GM19240 (cell line): ENCODE measurements at regions not wholly inside any gene's neighbourhood (a gene's known extent, or its start where the extent isn't known, plus 50 kb on each side); places are given as distances from the start of the nearest gene placed in this dataset.

ENCODE experiments used
- DNase-seq: peaks from one replicate; pipeline ENCODE4 v3.0.0; 2011; ENCODE audit warnings: low spot score; ENCODE audit not compliant: insufficient read length

DNA sequence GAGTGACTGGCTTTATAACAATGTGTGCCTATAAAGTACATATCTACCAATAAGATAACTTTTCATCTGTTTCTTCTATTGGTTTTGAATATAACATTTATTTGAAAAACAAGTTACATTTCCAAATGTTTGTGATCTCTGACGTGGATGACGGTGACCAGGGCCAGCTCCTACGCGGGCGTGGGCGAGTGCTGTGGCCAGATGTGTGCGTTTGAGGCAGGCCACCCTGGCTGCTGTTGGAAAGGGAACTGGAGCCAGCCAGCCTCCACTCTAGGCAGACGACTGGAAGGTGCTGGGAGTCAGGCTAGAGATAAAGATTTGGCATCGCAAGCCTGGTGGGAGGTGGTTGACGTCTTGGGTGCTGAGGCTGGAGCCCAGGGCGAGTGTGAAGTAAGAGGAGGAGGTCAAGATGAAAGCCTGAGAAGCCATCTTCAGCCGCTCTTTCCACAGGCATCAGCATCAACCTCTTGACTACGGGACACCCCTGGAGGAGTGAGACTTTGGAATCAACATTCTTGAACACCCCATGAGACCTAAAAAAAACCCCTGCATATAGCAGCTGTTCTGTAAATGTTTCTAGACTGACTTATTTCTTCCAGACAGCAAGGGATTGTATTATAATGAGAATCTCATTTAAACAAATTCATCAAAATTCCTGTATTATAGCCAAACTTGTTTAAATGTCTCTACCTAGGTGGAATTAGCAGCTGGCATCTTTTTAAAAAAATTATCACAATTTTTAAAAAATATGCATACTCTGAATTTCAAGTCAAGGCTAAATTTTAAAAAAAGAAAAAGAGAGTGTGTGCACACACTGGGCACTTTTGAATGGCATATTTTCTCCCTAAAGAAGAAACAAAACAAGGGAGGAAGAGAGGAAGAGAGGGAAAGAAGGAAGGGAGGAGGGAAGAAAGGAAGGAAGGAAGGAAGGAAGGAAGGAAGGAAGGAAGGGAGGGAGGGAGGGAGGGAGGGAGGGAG lies 112.5 kb upstream of the SLC44A3 start:
- no peak for DNase-seq

DNA sequence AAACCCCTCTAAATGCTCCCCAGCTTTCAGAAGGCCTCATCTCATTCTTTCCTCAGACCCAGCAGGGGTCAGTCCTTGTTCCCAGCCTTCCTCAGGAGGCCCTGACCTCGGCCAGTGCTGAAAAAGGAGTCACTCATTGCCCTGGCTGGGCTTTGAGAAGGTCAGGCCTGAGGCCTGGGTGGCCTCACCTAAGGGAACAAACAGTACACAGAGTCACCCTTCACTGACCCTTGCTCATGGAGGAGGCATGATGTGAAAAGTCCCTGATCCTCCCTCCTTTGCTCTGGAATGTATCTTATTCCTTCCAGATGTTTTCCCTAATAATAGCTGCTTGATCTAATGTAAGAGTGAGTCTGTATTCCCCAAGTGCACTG lies 117.7 kb upstream of the SLC44A3 start:
- DNase-seq = no peak

GRCh38 chr1:94701796-94702441 lies 118.2 kb upstream of the SLC44A3 start:
- no peak for DNase-seq

DNA sequence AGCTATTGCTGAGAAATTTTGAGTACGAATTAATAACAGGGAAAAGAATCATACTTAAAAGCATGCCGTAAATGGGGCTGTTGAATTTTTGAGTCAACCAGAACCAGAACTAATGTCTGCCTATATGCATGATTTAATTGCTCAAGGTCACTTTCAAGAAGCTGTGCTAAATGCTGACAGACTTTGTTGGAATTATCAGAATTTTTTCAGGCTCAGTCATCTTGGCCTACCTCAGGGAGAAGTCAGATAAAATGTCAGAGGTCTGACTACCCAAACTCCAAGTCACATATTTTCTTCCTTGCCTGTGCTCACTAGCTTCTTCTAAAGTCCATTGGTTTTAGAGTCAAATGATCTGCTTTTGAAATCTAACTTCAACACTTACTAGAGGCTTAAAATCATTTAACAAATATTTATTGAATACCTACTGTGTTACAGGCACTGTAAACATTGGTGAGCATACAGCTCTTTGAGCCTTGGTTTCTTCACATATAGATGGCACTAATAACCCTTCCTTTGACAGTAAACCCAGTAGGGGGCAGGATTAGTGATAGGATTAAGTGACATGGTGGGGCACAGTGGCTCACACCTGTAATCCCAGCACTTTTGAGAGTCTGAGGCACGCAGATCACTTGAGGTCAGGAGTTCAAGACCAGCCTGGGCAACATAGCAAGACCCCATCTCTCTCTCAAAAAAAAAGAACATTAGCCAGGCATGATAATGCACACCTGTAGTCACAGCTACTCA lies 121.2 kb upstream of the SLC44A3 start:
- DNase-seq = no peak

GRCh38 chr1:94698356-94698755 lies 121.8 kb upstream of the SLC44A3 start:
- no peak for DNase-seq

- DNase-seq = no peak
Measured at GRCh38 chr1:94697839-94698238, 122.3 kb upstream of the SLC44A3 start.

- no peak for DNase-seq
Measured at GRCh38 chr1:94694226-94694915, 125.8 kb upstream of the SLC44A3 start.

DNA sequence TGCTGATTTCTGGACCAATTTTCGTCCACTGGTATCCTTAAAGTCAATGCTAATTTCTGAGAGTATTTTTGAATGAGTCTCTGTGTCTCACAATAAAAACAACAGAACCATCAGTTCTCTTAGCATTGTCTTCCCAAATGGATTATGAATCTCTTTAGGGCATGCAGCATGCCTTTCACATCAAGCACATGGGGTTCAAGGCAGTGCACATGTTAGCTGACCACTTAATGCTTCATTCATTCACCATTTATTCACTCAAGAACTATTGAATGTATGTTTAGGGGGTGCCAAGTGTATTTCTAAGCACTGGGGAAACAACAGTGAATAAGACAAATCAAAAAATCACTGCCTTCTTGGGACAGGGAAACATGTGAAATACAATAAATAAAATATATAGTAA lies 126.7 kb upstream of the SLC44A3 start:
- no peak for DNase-seq

DNA sequence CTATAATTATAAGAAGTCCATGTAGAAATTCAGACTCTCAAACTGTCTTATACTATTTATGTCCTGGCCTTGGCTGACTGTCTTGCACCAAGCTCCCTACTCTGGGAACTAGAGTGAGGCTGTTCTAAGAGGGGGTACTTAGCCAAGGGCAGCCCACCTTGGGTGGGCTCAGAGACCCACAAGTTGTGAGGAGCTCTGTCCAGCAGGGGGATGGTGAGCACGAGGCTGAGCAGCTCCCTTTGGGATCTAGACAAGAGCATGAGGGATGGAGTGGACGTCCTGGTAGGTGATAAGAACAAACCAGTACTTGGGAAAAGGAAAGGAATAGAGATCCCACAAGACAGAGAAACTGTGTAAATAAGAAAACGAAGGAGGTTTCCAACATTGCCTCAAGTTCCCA lies 127.1 kb upstream of the SLC44A3 start:
- DNase-seq = no peak

GRCh38 chr1:94688646-94689045 lies 131.5 kb upstream of the SLC44A3 start:
- DNase-seq = no peak

DNA sequence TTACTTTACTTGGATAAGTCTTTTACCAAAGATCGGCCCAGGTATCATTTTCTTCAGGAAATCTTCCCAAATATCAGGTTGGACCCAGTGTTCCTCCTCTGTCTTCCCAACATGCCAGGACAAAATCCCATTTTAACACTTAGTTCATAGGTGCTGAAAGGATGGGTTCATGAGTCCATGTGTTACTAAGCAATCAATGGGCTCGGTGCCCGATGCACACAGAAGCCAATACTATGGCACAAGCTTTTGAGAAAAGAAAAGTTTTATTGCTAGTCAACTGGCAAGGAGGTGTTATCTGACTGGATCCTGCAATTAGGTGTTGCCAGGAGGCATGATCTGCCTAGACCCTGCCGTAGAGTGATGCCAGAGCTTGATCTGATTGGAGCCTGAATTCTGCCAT lies 133.3 kb upstream of the SLC44A3 start:
- no peak for DNase-seq

DNA sequence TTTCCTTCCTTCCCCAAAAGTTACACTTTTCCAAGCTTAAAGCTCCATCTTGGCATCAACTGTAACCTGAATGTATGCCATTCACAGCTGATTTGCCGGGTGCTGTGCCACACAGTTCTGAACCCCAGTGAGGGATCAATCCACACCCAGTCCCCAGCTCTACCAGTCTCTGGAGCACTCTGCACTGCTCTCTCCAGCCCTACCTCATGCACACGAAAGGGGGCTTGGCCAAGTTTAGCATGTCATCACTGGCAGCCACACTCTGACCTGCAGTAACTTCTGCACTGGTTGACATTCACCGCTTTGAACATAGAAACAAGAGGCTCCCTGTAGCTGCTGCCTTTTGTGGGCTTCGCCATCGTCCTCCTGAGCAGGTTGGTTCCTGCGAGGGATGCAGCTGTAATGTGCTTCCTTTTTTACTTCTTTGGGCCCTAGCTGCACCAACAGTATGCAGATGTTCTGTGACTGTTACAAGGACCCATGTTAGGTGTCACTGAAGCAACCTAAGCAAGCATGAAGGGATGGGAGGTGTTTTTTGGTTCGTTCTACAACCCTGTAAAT lies 135.4 kb upstream of the SLC44A3 start:
- DNase-seq = no peak

- no peak for DNase-seq
Measured at GRCh38 chr1:94683886-94684285, 136.3 kb upstream of the SLC44A3 start.

GRCh38 chr1:94680039-94680377 lies 138.4 kb upstream of the F3 start:
- no peak for DNase-seq

GRCh38 chr1:94679332-94680038 lies 137.9 kb upstream of the F3 start:
- no peak for DNase-seq

GRCh38 chr1:94678202-94678848 lies 136.8 kb upstream of the F3 start:
- no peak for DNase-seq

DNA sequence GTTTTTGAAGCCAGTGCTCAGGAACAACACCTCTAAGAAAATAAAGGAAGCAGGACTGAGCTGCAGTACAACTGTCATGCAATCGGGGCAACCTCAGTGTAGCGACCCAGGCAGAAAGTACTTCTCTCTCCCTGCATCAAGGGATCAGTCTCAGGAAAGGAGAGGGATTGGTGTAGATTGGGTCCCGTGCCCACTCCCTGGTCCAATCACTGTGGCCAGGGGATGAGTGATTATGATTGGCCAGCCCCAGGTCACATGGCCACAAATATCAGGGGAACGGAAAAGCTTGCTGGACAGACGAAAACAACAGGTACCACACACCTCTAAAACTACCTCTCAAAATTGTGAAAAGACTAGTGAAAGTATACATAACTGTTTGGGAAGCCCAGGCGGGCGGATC lies 136.2 kb upstream of the F3 start:
- DNase-seq = no peak

DNA sequence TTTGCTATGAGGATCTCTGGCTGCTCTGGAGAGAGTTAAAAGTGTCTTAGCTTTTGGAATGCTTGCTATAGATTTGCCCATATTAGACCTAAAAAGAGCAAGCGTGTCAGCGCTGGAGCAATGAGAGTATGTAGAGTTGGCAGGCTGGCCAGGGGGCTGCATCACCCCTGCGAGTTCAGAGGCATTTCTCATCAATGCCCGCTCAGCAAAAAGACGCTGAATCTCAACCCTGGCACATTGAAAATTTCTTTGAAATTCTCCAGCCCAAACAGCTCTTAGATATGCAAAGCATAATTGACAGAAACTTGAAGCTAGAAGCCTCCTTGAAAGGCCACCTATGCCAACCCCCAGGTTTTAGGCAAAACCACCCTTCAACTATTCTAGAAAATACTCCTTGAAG lies 135.5 kb upstream of the F3 start:
- DNase-seq = no peak

DNA sequence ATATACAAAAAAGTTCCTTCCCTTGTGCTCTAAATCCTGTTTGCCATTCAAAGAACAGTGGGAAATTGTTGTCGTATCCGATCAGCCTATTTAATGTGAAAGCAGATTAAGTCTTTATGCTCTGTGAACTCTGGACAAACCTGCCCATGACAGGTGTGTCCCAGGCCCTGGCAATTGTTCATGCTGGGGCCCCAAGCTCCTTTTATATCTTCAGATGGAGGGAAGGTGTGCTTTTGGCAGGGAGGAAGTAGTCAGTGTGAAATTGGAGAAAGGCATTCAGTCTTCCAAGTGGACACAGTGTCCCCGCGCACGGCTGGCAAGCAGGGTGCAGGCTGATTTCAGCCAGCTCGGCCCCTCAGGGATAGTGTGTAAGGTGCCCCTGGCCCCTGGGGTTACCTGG lies 135.1 kb upstream of the F3 start:
- DNase-seq = no peak

GRCh38 chr1:94675373-94675772 lies 133.8 kb upstream of the F3 start:
- DNase-seq = no peak
